CD4-positive, alpha-beta T cell (primary cell): ENCODE measurements at regions not wholly inside any gene's neighbourhood (a gene's known extent, or its start where the extent isn't known, plus 50 kb on each side); places are given as distances from the start of the nearest gene placed in this dataset.

Experiments
- ATAC-seq: fragments of 200-7000 bp; cut with Tn5 transposase; one replicate; pipeline ENCODE4 v1.10.0; 2022; ENCODE audit warnings: mild to moderate bottlenecking; ENCODE audit not compliant: poor library complexity
- CTCF ChIA-PET: fragments of 350-600 bp; sonication (Branson Sonifier 250); formaldehyde crosslinking; loops from one replicate; lab custom pipeline; 2021; ENCODE audit warnings: antibody characterized with exemption, inconsistent platforms; lab: Charles Lee
- POLR2A ChIA-PET: fragments of 350-600 bp; sonication (Branson Sonifier 250); formaldehyde crosslinking; loops from one replicate; lab custom pipeline; 2021; ENCODE audit warnings: antibody characterized with exemption, inconsistent platforms; lab: Charles Lee
- DNase-seq, 14 experiments: peaks; one replicate each; pipeline ENCODE4 v3.0.0-alpha.2; 2013 to 2020; ENCODE audit warnings: mixed read lengths in 2 of 14
- H3K27ac ChIP-seq, 2 donors: one replicate each; pipeline versions ENCODE4 v1.5.1 to v1.7.0; 2013; ENCODE audit warnings: low read length in 2 of 2, low read depth in 1 of 2, mild to moderate bottlenecking in 1 of 2
- H3K27me3 ChIP-seq, 2 experiments: 1 replicate in 1 of 2; 2 replicates in 1 of 2; pipeline versions ENCODE4 v1.6.1 to v1.7.0; 2013; ENCODE audit warnings: low read length in 2 of 2, control low read depth in 1 of 2, mild to moderate bottlenecking in 1 of 2, moderate library complexity in 1 of 2; ENCODE audit not compliant: insufficient read depth in 2 of 2, control insufficient read depth in 1 of 2
- H3K36me3 ChIP-seq: one replicate; pipeline ENCODE4 v1.6.1; 2013; ENCODE audit warnings: low read length, control low read depth; ENCODE audit not compliant: insufficient read depth
- H3K4me1 ChIP-seq: one replicate; pipeline ENCODE4 v1.6.1; 2013; ENCODE audit warnings: low read length, control low read depth; ENCODE audit not compliant: insufficient read depth
- H3K4me3 ChIP-seq: one replicate; pipeline ENCODE4 v1.5.1; 2013; ENCODE audit warnings: mild to moderate bottlenecking, low read length, moderate library complexity
- H3K9me3 ChIP-seq, 2 experiments: 1 replicate in 1 of 2; 2 replicates in 1 of 2; pipeline versions ENCODE4 v1.6.1 to v1.7.0; 2013; ENCODE audit warnings: low read length in 2 of 2, mild to moderate bottlenecking in 2 of 2, control low read depth in 1 of 2, moderate library complexity in 1 of 2; ENCODE audit not compliant: control insufficient read depth in 1 of 2, insufficient read depth in 1 of 2
- H3K27ac Mint-ChIP-seq: one replicate; pipeline ENCODE4 v1.8.0; 2020; ENCODE audit warnings: mixed read lengths
- H3K27me3 Mint-ChIP-seq: one replicate; pipeline ENCODE4 v1.8.0; 2021; ENCODE audit warnings: mixed read lengths
- H3K36me3 Mint-ChIP-seq: one replicate; pipeline ENCODE4 v1.8.0; 2021; ENCODE audit warnings: low read depth, mixed read lengths
- H3K4me1 Mint-ChIP-seq: one replicate; pipeline ENCODE4 v1.8.0; 2021; ENCODE audit warnings: low read depth, mixed read lengths
- H3K4me3 Mint-ChIP-seq: one replicate; pipeline ENCODE4 v1.8.0; 2020; ENCODE audit warnings: mild to moderate bottlenecking, mixed read lengths
- H3K9me3 Mint-ChIP-seq: one replicate; pipeline ENCODE4 v1.8.0; 2020; ENCODE audit warnings: mixed read lengths
- intact Hi-C, 2 experiments: fragments of 100-400 bp; cut with DNase I in 1 of 2; cut with micrococcal nuclease in 1 of 2; formaldehyde crosslinking; loops; one replicate each; pipeline versions ENCODE4 v1.15.1 to v1.9.0; 2023 to 2025; cut with DNase I, micrococcal nuclease
- TF ChIP-seq, protein P1 (sequence below): fragments of 200-600 bp; IDR thresholded peaks from one replicate; pipeline ENCODE4 v1.8.0; 2022; ENCODE audit warnings: antibody characterized with exemption, mild to moderate bottlenecking

- Histone ChIP-seq H3K4me1 (no peaks in the 10 kb centered on the region), H3K36me3 (no peaks in the 10 kb centered on the region), H3K4me3 (no peak overlapping the region), H3K9me3 (no peaks in the 10 kb centered on the region), H3K27me3 (no peaks in the 10 kb centered on the region), H3K27ac (no peak overlapping the region)
- no peak overlapping the region for H3K4me3 Mint-ChIP-seq
- intact Hi-C loops = no loop called here
- H3K27ac Mint-ChIP-seq = no peak overlapping the region
- no peak for ATAC-seq
- CTCF ChIA-PET = no interaction called here
- H3K27me3 Mint-ChIP-seq = no peaks in the 10 kb centered on the region
- TF ChIP-seq, protein P1, sequence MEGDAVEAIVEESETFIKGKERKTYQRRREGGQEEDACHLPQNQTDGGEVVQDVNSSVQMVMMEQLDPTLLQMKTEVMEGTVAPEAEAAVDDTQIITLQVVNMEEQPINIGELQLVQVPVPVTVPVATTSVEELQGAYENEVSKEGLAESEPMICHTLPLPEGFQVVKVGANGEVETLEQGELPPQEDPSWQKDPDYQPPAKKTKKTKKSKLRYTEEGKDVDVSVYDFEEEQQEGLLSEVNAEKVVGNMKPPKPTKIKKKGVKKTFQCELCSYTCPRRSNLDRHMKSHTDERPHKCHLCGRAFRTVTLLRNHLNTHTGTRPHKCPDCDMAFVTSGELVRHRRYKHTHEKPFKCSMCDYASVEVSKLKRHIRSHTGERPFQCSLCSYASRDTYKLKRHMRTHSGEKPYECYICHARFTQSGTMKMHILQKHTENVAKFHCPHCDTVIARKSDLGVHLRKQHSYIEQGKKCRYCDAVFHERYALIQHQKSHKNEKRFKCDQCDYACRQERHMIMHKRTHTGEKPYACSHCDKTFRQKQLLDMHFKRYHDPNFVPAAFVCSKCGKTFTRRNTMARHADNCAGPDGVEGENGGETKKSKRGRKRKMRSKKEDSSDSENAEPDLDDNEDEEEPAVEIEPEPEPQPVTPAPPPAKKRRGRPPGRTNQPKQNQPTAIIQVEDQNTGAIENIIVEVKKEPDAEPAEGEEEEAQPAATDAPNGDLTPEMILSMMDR = no peak
- no peak for DNase-seq
- POLR2A ChIA-PET = no interaction called here
- peaks cover 5% of the 10 kb centered on the region for H3K9me3 Mint-ChIP-seq
- no peaks in the 10 kb centered on the region for H3K4me1 Mint-ChIP-seq
- no peaks in the 10 kb centered on the region for H3K36me3 Mint-ChIP-seq
Observed at GRCh38 chr4:64533637-64534036, 124.4 kb upstream of the TECRL start.

- POLR2A ChIA-PET = no interaction called here
- no peak overlapping the region for H3K27ac Mint-ChIP-seq
- no peak overlapping the region for H3K4me3 Mint-ChIP-seq
- no peak for ATAC-seq
- intact Hi-C loops = no loop called here
- no peaks in the 10 kb centered on the region for H3K4me1 ChIP-seq
- H3K36me3 ChIP-seq = no peaks in the 10 kb centered on the region
- H3K27me3 Mint-ChIP-seq = no peaks in the 10 kb centered on the region
- TF ChIP-seq, protein P1 = no peak
- H3K27ac ChIP-seq = no peak overlapping the region
- H3K27me3 ChIP-seq = no peaks in the 10 kb centered on the region
- no peak overlapping the region for H3K4me3 ChIP-seq
- peaks cover 6% of the 10 kb centered on the region for H3K9me3 Mint-ChIP-seq
- H3K4me1 Mint-ChIP-seq = no peaks in the 10 kb centered on the region
- DNase-seq = no peak
- CTCF ChIA-PET = no interaction called here
- no peaks in the 10 kb centered on the region for H3K36me3 Mint-ChIP-seq
- H3K9me3 ChIP-seq = no peaks in the 10 kb centered on the region
Observed at GRCh38 chr4:64533159-64533558, 123.9 kb upstream of the TECRL start.

GRCh38 chr4:64520421-64520820 lies 111.2 kb upstream of the TECRL start:
- Histone ChIP-seq H3K27me3 (no peaks in the 10 kb centered on the region), H3K27ac (no peak overlapping the region), H3K4me3 (no peak overlapping the region), H3K9me3 (no peaks in the 10 kb centered on the region), H3K36me3 (no peaks in the 10 kb centered on the region), H3K4me1 (no peaks in the 10 kb centered on the region)
- intact Hi-C loops = no loop called here
- ChIA-PET POLR2A (no interaction called here), CTCF (no interaction called here)
- Mint-ChIP-seq H3K4me3 (no peak overlapping the region), H3K4me1 (no peaks in the 10 kb centered on the region), H3K27me3 (no peaks in the 10 kb centered on the region), H3K9me3 (peaks cover 2% of the 10 kb centered on the region), H3K27ac (no peak overlapping the region), H3K36me3 (no peaks in the 10 kb centered on the region)
- TF ChIP-seq, protein P1 = no peak
- ATAC-seq (no peak), DNase-seq (no peak)
